Endodermal cell (in vitro differentiated cells): ENCODE measurements at regions not wholly inside any gene's neighbourhood (a gene's known extent, or its start where the extent isn't known, plus 50 kb on each side); places are given as distances from the start of the nearest gene placed in this dataset.
"Not testable (repeated sequence)": the region's sequence is repeated elsewhere in the genome, so short reads cannot be mapped to it uniquely, and the experiment has no call there.

Source experiments
- DNase-seq: peaks from one replicate; pipeline ENCODE4 v3.0.0-alpha.2; 2017
- H3K27ac ChIP-seq: 2 replicates; pipeline ENCODE4 v1.5.1; 2013; ENCODE audit warnings: mild to moderate bottlenecking, low read depth, low read length, moderate library complexity
- H3K27me3 ChIP-seq: 2 replicates; pipeline ENCODE4 v1.6.1; 2013; ENCODE audit warnings: mild to moderate bottlenecking, low read length, moderate library complexity; ENCODE audit not compliant: insufficient read depth, control insufficient read depth, poor library complexity, severe bottlenecking
- H3K36me3 ChIP-seq: 2 replicates; pipeline ENCODE4 v1.7.0; 2013; ENCODE audit warnings: mild to moderate bottlenecking, low read length, moderate library complexity; ENCODE audit not compliant: control insufficient read depth, insufficient read depth
- H3K4me1 ChIP-seq: one replicate; pipeline ENCODE4 v1.7.0; 2013; ENCODE audit warnings: low read length; ENCODE audit not compliant: control insufficient read depth, insufficient read depth
- H3K4me3 ChIP-seq: 2 replicates; pipeline ENCODE4 v1.5.1; 2013; ENCODE audit warnings: mild to moderate bottlenecking, low read length, moderate library complexity
- H3K9ac ChIP-seq: 2 replicates; pipeline ENCODE4 v1.6.1; 2013; ENCODE audit warnings: mild to moderate bottlenecking, low read length, moderate library complexity; ENCODE audit not compliant: poor library complexity, severe bottlenecking; ENCODE audit errors: extremely low read depth
- H3K9me3 ChIP-seq: 2 replicates; pipeline ENCODE4 v1.6.1; 2013; ENCODE audit warnings: mild to moderate bottlenecking, low read length, moderate library complexity; ENCODE audit not compliant: control insufficient read depth
- H3K27ac Mint-ChIP-seq: 2 replicates; pipeline ENCODE4 v1.8.0; 2020; ENCODE audit warnings: mixed read lengths
- H3K27me3 Mint-ChIP-seq: 2 replicates; pipeline ENCODE4 v1.8.0; 2021; ENCODE audit warnings: mild to moderate bottlenecking, mixed read lengths; ENCODE audit not compliant: insufficient read depth
- H3K36me3 Mint-ChIP-seq: 2 replicates; pipeline ENCODE4 v1.8.0; 2020; ENCODE audit warnings: low read depth, mixed read lengths
- H3K4me1 Mint-ChIP-seq: 2 replicates; pipeline ENCODE4 v1.8.0; 2020; ENCODE audit warnings: mixed read lengths
- H3K4me3 Mint-ChIP-seq: 2 replicates; pipeline ENCODE4 v1.8.0; 2020; ENCODE audit warnings: mild to moderate bottlenecking, moderate library complexity, mixed read lengths
- H3K9me3 Mint-ChIP-seq: 2 replicates; pipeline ENCODE4 v1.8.0; 2020; ENCODE audit warnings: mild to moderate bottlenecking, mixed read lengths
- WGBS, 2 experiments: methylation state at CpG; one replicate each; pipeline versions ENCODE4 v1.1.5 to v1.1.7; 2013; ENCODE audit warnings: missing lambda C conversion rate in 2 of 2, mixed read lengths in 1 of 2; ENCODE audit not compliant: insufficient coverage in 1 of 2, insufficient read length in 1 of 2; 5-methylcytosine and 5-hydroxymethylcytosine counted together
- TF ChIP-seq, protein P1 (sequence below): fragments of 200-600 bp; sonication (generic); conservative IDR thresholded peaks from 2 replicates; pipeline ENCODE4 v1.5.0; 2021; ENCODE audit warnings: antibody characterized with exemption, mild to moderate bottlenecking

DNA sequence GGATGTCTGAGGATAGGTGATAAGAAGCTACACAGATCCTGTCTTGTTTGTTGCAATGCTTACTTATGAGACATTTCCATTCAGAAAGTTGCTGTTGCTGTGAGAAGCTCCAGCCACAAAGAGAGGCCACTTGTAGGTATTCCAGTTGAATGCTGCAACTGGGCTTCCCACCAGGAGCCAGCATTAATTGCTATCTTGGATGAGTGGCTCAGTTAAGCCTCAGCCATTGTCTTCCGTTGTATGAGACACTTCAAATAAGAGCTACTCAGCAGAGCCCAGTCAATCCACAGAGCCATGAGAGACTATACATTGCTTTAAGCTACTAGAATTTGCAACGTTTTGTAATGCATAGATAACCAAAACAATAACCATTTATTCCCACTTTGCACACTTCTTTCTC is 104.3 kb upstream of the ARRDC3 start:
- H3K4me3 Mint-ChIP-seq: no peak overlapping the region
- no peaks in the 10 kb centered on the region for H3K9me3 Mint-ChIP-seq
- peak overlapping the region; percentile 47 for H3K4me3 ChIP-seq
- peak; percentile 74 for DNase-seq
- H3K4me1 Mint-ChIP-seq: peaks cover 25% of the 10 kb centered on the region
- no peaks in the 10 kb centered on the region for H3K27me3 Mint-ChIP-seq
- H3K27ac Mint-ChIP-seq: no peak overlapping the region
- H3K4me1 ChIP-seq: peaks cover 12% of the 10 kb centered on the region
- TF ChIP-seq, protein P1, sequence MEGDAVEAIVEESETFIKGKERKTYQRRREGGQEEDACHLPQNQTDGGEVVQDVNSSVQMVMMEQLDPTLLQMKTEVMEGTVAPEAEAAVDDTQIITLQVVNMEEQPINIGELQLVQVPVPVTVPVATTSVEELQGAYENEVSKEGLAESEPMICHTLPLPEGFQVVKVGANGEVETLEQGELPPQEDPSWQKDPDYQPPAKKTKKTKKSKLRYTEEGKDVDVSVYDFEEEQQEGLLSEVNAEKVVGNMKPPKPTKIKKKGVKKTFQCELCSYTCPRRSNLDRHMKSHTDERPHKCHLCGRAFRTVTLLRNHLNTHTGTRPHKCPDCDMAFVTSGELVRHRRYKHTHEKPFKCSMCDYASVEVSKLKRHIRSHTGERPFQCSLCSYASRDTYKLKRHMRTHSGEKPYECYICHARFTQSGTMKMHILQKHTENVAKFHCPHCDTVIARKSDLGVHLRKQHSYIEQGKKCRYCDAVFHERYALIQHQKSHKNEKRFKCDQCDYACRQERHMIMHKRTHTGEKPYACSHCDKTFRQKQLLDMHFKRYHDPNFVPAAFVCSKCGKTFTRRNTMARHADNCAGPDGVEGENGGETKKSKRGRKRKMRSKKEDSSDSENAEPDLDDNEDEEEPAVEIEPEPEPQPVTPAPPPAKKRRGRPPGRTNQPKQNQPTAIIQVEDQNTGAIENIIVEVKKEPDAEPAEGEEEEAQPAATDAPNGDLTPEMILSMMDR: no peak
- H3K27me3 ChIP-seq: no peaks in the 10 kb centered on the region
- H3K9me3 ChIP-seq: peaks cover 14% of the 10 kb centered on the region
- no peak overlapping the region for H3K27ac ChIP-seq
- 23 to 24% methylated on average over 2 of the region's 2 CpGs for WGBS, 2 experiments
- no peak overlapping the region for H3K9ac ChIP-seq
- no peaks in the 10 kb centered on the region for H3K36me3 ChIP-seq
- no peaks in the 10 kb centered on the region for H3K36me3 Mint-ChIP-seq

- Histone ChIP-seq H3K36me3 (no peaks in the 10 kb centered on the region), H3K27ac (no peak overlapping the region), H3K4me1 (peaks cover 12% of the 10 kb centered on the region), H3K4me3 (peak overlapping the region; percentile 47), H3K27me3 (no peaks in the 10 kb centered on the region), H3K9ac (no peak overlapping the region), H3K9me3 (peaks cover 14% of the 10 kb centered on the region)
- H3K27me3 Mint-ChIP-seq: no peaks in the 10 kb centered on the region
- no peak for DNase-seq
- H3K4me3 Mint-ChIP-seq: no peak overlapping the region
- no peaks in the 10 kb centered on the region for H3K36me3 Mint-ChIP-seq
- 86 to 87% methylated on average over 1 to 2 of the region's 2 CpGs for WGBS, 2 experiments
- TF ChIP-seq, protein P1: no peak
- H3K27ac Mint-ChIP-seq: peak overlapping the region; percentile 19
- H3K9me3 Mint-ChIP-seq: no peaks in the 10 kb centered on the region
- peaks cover 27% of the 10 kb centered on the region for H3K4me1 Mint-ChIP-seq
These were observed 103.5 kb upstream of the ARRDC3 start for GRCh38 chr5:91486638-91487037.

DNA sequence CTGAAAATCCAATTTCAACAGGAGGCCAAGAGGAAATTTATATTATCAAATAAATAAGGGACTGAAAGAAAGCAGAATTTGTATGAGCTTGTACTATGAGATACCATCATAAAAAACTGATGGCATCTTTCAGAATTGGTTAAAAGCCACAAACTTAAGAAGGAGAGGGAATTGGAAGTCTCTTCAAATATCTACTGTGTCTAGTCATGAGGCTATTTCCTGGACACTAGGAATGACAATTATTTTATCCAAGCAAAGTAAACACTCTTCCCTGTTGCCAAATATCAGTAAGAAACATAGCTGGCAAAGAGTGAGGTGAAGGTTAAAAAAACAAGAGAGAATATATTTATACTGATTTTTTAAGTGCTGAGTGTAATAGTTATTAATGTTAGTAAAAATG is 101.5 kb upstream of the ARRDC3 start:
- H3K4me1 ChIP-seq: peaks cover 12% of the 10 kb centered on the region
- H3K27ac Mint-ChIP-seq: no peak overlapping the region
- H3K27ac ChIP-seq: no peak overlapping the region
- no peaks in the 10 kb centered on the region for H3K9me3 Mint-ChIP-seq
- DNase-seq: no peak
- no peak overlapping the region for H3K4me3 ChIP-seq
- H3K36me3 Mint-ChIP-seq: no peaks in the 10 kb centered on the region
- H3K36me3 ChIP-seq: no peaks in the 10 kb centered on the region
- H3K4me3 Mint-ChIP-seq: no peak overlapping the region
- TF ChIP-seq, protein P1: no peak
- H3K4me1 Mint-ChIP-seq: peaks cover 27% of the 10 kb centered on the region
- H3K27me3 ChIP-seq: no peaks in the 10 kb centered on the region
- no peak overlapping the region for H3K9ac ChIP-seq
- H3K9me3 ChIP-seq: peaks cover 14% of the 10 kb centered on the region
- H3K27me3 Mint-ChIP-seq: no peaks in the 10 kb centered on the region

DNA sequence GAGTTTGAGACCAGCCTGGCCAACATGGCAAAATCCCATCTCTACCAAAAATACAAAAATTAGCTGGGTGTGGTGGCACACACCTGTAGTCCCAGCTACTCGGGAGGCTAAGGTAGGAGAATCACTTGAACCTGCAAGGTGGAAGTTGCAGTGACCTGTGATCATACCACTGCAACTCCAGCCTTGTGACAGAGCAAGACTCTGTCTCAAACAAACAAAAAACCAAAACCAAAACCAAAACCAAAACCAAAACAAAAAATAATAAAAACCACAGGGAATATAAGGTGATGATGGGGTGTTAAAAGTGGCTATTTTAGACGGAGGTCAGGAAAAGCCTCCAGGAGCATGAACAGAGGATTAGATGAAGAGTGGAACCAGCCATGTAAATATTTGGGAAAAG is 96.3 kb upstream of the ARRDC3 start:
- not testable (repeated sequence) for H3K4me3 Mint-ChIP-seq, H3K4me3 ChIP-seq, H3K27ac ChIP-seq, DNase-seq, H3K9ac ChIP-seq, H3K27me3 Mint-ChIP-seq, H3K27ac Mint-ChIP-seq, H3K36me3 Mint-ChIP-seq, H3K9me3 ChIP-seq, H3K9me3 Mint-ChIP-seq, H3K27me3 ChIP-seq, H3K4me1 Mint-ChIP-seq, H3K36me3 ChIP-seq, H3K4me1 ChIP-seq
- WGBS, 2 experiments: 80 to 93% methylated on average over 1 to 2 of the region's 2 CpGs
